GM12878 (cell line): ENCODE measurements at regions not wholly inside any gene's neighbourhood (a gene's known extent, or its start where the extent isn't known, plus 50 kb on each side); places are given as distances from the start of the nearest gene placed in this dataset.

ENCODE experiments used
- CTCF ChIP-seq, 3 experiments: IDR thresholded peaks in 2 of 3; conservative IDR thresholded peaks in 1 of 3; 2 replicates each; pipeline ENCODE4 v1.5.1; 2011; ENCODE audit warnings: low read depth in 3 of 3, low read length in 3 of 3, mild to moderate bottlenecking in 3 of 3, control low read depth in 2 of 3, moderate library complexity in 2 of 3, inconsistent platforms in 1 of 3, mixed read lengths in 1 of 3; ENCODE audit not compliant: control insufficient read depth in 2 of 3, insufficient read depth in 1 of 3; ENCODE audit errors: extremely low read depth in 1 of 3
- EZH2 ChIP-seq: IDR thresholded peaks from 2 replicates; pipeline ENCODE4 v1.6.1; 2012; ENCODE audit warnings: low read depth, mild to moderate bottlenecking, control low read depth, inconsistent platforms, low read length, borderline replicate concordance; ENCODE audit not compliant: control insufficient read depth
- RCOR1 ChIP-seq: conservative IDR thresholded peaks from 2 replicates; pipeline ENCODE4 v1.6.1; 2012; ENCODE audit warnings: low read depth, low read length, improper control_type of control experiment
- SREBF2 ChIP-seq: IDR thresholded peaks from 2 replicates; pipeline ENCODE4 v1.6.1; 2012; ENCODE audit warnings: mild to moderate bottlenecking, low read length

- TF ChIP-seq SREBF2 (no peak), EZH2 (no peak), CTCF (IDR thresholded peaks at IDR 0.05 in 2 of 3, conservative IDR thresholded peaks at IDR 0.05 in 1 of 3; ENCODE audit: control insufficient read depth in 2 of 3, extremely low read depth in 1 of 3, insufficient read depth in 1 of 3, low read depth in 3 of 3, low read length in 3 of 3) (no peak), RCOR1 (no peak)
These were observed 63.0 kb upstream of the ANKEF1 start for GRCh38 chr20:9971746-9972145.
